Hypothalamus (tissue), 51 donors: ENCODE measurements at regions not wholly inside any gene's neighbourhood (a gene's known extent, or its start where the extent isn't known, plus 50 kb on each side); places are given as distances from the start of the nearest gene placed in this dataset.

ENCODE experiments used
- DNase-seq, 51 donors: peaks; one replicate each; lab custom pipeline; 2025; lab: John Stamatoyannopoulos, UW

DNA sequence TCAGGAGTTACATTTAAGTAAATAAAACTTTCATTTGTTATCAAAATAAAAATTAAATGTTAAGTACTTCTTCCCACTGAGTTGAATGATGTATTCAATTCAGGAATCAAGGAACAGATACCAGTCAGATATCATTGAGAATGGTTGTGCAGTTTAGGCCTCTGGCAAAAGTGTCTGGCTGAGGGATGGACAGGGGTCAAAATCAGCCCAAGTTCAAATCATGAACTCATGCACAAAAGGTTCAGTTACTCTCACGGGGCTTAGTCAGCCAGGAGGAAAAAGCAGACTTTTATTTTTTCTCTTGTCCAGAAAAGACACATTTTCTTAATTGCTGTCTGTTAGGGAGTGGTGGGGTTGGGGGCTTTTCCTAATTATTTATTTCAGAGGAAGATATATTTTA is 166.3 kb downstream of the RASSF9 start:
- DNase-seq: no peak

DNA sequence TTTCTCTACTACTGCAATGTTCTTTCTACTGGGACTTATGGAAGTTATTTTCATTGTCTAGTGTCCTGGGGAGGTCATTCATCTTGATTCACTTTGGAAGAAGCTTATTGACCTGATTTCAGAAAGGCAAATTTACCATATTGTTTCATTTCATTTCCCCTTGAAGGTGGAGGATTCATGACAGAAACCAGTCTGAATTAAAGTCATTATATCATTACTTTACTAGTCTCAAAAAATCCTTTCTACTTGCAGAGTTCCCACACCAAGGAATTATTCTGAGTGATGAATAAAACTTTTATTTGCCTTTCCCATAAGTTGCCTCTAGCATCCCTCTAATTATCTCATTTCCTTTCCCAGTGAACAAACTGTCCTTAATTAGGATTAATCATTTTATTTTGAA is 163.8 kb downstream of the RASSF9 start:
- no peak for DNase-seq

DNA sequence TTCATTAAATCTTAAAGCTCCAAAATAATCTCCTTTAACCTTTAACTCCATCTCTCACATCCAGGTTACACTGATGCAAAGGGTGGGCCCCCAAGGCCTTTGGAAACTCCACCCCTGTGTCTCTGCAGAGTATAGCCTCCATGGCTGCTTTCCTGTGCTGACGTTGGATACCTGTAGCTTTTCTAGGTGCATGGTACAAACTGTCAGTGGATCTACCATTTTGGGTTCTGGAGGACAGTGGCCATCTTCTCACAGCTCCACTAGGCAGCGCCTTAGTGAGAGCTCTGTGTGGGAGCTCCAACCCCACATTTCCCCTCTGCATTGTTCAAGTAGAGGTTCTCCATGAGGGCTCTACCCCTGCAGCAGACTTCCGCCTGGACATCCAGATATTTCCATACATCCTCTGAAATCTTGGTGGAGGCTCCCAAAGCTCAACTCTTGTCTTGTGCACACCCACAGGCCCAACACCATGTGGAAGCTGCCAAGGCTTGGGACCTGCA is 162.2 kb downstream of the RASSF9 start:
- DNase-seq: no peak

DNA sequence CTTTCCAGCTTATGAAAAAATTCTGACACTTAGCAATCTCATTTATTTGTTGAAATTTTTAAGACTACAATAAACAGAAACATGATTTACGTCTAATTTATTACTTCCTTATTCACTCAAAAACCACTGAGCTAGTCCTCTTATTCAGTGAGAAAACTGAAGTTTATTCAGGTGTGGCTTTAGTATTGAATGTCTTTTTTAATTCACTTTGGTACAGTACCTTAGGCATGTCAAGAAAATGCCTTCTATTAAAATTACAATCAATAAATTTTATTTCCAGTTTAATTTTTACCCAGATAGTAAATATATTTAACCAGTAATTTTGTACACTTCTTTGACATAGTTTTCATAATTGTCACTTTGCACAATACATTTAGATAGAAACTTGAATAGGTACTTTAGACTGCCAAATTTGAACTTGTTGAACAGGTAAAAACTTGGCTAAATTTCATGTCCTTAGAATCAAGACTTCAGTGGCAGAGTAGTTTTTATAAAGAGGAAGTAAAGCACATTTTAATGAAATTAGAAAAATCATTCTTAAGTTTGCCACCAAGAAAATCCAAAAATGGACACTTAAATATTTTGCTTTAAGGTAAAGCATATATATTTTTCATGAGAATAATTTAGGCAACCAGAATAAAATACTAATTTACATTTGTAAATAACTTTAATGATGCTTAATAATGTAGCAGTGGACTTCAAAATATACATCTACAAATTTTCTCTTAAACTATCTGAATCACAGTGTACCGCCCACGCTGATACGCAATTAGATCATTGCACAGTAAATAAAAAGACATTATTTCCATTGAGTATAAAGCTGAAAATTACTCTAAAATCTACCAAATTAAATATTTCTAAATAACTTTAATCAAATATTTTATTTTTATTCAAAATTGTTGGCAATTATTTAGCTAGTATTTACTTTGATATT is 159.1 kb downstream of the RASSF9 start:
- no peak for DNase-seq

DNA sequence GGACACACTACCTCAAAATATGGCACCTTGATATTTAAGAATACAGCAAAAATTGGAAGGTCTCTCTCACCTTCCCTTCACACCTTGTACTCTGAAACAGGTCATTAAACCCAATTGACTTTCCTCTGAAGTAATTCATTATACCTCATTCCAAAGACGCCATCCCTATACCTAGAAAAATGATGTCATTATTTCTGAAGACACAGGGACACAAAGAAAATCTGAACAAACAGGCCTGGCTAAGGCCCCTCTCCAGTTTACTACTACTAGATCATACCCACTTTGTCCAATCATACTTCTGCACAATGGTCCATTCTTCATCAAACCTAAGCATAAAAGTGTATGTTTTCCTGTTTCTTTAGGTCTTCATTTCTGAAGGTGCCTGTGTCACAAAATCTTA is 156.9 kb downstream of the RASSF9 start:
- DNase-seq: no peak

DNA sequence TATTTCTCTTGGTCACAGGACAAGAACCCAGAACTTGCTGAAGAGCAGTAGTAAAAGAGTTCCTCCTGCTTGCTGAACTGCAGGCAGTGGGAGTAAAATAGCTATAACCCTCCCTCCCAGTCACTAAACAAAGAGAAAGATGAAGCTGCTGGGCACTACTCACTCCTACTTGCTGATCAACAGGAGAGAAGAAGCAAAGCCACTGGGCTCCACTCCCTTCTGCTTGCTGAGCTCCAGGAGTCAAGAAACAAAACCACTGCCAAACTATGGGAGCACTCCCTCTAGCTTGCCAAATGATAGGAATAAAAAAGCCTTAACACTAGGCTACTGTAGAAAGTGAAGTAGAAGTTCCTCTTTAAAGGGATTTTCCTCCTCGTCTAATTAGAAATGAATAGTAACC is 155.3 kb downstream of the RASSF9 start:
- no peak for DNase-seq

DNA sequence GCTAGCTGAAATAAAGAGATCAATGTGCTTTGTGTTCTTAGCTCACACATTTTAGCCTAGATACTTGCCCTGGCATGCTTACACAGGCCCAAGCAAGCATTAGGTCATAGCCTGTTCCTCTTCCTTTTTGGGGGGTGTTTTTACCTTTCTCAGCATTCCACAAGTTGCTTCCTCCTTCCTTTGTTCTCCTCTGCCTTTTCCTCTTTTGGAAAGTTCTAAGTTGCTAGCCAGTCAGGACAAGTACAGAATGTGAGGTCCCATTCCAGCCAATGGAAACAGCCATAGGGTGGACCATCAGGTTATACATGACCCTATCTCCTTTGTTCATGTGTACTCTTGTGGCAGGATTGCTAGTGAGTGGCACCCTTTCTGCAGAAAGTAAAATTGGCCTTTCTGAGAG is 154.9 kb downstream of the RASSF9 start:
- DNase-seq: no peak

DNA sequence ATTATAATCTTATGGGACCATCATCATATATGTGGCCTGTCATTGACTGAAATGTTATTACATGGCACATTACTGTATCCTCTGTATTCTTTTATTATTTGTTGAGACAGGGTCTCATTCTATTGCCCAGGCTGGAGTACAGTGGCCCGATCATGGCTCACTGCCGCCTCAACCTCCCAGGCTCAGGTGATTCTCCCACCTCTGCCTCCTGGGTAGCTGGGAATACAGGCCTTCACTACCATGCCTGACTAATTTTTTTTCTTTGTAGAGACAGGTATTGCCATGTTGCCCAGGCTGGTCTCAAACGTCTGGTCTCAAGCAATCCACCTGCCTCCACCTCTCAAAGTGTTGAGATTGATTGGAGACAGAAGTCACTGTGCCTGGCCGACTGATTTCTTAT is 153.2 kb downstream of the RASSF9 start:
- DNase-seq: no peak

DNA sequence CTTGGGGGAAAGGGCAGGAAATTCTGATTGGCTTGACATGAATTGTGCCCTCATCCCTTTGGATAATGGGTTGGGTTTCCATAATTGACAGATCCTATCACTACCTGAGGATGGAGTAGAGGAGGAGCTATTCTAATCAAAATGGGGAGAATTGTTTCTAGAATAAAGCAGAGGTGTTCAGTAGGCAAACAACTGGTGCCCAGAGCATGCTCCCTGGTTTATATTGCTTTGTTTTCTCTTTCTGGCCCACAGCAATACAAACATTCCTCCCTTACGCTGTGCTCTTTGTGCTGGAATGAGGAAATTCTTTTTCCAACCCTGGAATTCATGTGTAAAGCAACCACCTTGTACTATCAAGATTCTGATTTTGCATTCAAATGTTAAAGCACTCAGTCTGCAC is 147.4 kb downstream of the RASSF9 start:
- no peak for DNase-seq

DNA sequence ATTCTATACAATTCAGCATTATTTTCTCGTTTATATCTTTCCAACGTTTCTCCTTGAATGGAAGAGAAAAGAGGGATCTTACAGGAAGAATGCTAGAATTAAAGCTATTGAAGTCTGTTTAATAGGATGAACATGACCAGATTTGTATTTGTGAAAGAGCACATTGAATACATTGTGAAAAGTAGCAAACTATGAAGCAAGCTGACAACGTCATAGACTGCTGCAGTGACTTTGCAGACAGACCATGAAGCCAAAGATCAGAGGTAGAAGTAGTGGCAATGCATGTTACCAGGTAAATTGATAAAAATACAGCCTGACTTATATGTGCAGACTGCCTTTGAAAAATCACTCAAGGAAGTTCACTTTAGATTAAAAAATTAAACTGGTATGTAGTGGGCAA is 146.1 kb downstream of the RASSF9 start:
- DNase-seq: no peak

DNA sequence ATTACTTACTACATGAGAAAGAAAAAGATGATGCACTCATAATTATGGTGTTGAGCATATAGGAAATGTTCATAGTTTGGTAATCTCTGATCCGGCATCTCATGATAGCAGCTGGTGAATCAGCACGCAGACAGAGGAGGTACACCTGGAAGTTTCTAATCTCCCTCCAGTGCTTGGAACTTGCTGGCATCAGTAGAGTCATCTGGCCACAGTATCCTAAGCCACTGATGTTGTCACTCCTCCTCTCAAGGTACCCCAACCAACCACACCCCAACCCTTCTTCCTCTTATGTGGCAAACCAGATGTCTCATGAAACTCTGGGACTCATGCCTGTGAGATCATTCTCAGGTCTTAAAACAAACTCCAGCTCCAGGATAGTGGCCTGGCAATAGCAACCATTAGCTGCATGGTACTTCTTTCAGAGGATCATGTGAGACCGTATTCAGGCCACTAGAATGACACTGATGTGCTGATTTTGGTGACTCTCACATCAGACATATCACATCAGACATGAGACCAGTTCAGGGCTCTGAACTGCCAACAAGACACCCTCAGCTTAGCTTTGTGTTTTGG is 143.0 kb downstream of the RASSF9 start:
- no peak for DNase-seq

DNA sequence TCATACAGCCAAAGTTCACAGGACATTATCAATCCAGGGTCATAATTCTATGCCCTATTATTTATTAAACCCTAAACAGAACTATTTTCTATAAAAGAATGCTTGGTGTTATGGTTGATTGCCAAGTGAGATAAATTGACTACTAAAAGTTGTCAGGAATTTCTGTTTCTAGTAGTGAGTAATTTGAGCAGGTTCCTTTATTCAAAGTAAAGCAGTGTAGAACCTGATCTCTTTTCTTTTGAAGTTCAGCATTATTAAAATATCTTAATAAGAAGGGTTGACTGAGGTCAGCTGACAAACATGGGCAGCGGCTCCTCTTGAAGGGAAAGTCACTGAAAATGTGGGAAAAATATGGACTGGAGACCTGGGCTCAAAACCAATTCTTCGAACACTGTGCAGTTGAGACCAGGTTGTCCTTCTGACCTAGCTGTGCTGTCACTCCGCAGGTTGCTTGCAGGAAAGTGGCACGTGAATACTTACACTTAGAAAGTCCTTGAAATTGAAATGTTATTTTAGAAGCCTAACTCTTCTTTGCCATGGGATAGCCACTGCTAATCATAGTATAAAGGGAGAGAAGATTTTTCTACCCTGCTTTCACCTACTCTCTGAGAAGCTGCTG is 141.0 kb downstream of the RASSF9 start:
- no peak for DNase-seq

DNA sequence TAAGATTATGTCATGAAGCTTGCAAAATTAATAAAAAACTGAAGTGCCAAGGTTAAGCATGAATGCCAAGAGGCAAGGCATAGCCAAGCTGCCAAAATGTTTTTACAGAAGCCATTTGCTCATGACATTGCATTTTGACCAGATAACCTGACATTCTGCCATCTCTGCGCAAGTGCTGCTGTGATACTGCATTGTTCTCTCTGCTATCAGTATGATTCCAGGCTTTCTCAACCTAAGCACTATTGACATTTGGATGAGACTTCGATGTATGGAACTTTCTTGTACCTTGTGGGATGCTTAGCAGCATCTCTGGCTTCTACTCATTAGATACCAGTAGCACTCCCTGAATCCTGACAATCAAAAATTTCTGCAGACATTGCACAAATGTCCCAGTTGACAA is 139.2 kb downstream of the RASSF9 start:
- DNase-seq: no peak

DNA sequence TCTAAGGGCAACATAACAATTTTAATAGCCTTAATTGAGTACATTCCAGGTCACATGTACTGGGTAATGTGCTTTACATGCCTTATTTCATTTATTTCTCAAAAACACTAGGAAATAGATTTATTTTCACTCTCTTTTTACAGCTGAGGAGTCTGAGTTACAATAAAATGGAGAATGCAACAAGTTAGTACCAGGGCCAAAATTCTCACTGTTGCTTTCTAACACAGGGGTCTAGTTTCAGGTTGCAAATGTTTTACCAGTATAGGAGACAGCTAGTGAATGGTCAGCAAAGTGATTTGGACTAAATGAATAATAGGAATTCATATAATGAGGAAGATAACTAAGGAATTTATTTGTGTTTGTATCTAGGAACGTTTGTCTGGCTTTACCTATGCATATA is 137.3 kb downstream of the RASSF9 start:
- no peak for DNase-seq

DNA sequence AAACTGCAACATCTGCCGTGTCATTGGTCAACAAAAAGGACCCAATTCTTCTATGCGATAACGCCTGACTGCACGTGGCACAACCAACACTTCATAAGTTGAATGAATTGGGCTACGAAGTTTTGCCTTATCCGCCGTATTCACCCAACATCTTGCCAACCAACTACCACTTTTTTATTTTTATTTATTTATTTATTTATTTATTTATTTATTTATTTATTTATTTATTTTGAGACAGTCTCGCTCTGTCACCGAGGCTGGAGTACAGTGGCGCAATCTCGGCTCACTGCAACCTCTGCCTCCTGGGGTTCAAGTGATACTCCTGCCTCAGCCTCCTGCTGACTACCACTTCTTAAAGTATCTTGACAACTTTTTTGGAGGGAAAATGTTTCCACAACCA is 127.4 kb downstream of the RASSF9 start:
- DNase-seq: no peak

DNA sequence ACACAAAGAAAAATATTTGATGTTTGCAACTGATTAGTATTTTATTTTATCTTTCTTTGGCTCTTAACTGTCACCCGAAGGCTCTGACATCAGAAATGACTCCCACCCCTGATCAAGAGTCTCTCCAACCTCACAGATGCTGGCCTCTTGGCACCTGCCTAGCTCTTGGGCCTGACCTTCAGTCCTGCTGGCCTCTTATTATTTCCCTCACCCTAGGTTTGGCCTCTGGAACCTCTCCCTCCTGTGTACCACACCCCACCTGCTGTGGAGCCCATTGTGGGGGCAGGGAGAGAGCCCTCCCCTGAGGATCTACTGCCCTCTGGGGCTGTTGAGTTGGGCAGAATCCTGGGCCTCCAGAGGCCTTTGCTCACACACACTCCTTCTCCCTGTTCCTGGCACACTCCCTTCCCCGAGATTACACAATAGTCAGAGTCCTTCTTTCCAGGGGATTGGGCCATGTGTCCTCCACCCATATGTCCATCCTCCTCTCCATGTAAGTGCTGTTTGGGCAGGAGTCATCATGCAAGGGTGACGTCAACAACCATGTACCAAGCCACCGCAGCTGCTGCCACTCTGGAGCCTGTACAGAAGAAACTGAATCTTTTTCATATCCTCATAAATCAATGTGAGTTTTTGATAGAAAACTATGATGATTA is 124.3 kb downstream of the RASSF9 start:
- DNase-seq: no peak

DNA sequence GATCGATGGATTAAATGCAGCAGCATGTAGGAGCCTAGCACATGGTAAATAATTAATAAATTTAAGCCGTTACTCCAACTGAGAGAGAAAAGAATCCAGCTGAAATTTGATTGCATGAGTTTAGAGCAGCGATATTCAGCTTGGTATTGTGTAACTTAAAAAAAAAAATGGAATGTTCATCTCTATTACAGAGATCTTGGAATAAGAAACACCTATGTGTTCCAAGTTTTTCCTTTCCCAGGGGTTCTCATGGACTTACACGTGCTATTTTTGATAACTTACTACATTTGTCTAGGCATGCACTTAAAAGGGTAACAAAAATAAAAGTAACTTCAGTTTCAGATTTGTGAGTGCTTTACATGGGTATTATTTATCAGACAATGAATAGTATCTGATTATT is 122.8 kb downstream of the RASSF9 start:
- no peak for DNase-seq

DNA sequence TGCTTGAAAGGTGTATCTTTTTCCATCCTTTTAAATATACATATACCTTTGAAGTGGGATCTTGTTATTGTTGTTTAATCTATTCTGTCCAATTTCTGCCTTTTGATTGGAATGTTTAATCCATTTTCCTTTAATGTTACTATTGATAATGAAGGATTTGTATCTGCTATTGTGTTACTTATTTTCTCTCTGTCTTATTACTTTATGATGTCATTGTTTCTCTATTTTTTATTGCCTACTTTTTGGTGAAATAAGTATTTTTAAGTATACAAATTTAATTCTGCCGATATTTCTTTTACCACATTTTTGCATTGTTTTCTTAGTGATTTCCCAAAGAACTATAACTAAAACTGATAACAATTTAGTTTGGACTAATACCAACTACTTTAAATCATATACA is 121.8 kb downstream of the RASSF9 start:
- DNase-seq: no peak

DNA sequence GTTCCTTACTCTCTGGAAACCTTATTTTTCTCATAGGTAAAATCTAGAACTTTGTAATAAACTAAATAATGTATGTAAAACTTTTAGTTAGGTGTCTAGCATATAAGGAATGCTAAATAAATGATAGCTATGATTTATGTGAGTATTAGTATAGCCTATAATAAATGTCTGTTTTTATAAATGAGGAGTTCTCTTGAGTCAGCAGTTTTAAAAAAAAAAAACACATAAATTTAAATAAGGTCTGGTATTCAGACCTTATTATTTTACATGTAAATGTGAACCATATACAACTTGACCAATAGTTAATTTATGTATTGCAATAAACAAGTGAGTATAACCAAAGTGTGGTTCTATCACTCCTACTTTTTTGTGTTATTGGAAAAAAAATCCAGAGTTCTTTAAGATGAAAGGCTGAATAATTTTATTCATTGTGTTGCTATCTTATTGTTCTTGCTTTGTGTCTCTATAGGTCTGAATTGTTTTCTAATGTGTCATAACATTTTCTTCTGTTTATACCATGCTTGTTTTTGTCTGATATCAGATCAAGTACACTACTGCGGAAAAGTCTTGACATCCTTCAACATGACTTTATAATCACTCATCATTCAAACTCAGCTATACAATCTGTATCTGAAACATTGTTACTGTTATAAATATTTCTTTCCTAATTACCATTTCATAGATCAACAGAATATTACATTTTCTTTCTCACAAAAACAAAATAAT is 115.7 kb downstream of the RASSF9 start:
- DNase-seq: no peak

DNA sequence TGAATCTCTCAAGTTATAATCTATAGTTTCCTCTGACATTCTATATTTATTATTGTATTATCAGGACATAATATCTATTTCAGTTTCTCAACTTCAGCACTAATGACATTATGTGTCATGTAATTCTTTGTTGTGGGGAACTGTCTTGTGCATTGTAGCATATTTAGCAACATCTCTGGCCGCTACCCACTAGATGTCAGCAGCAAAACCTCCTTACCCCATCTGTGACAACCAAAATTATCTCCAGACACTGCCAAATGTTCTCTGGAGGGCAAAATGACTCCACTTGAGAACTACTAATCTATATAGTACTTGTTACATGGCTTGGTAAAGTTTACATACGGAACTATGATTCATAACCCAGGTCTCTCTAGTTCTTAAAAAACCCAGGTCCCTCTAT is 110.2 kb downstream of the RASSF9 start:
- DNase-seq: no peak
